IMR-90 (cell line): ENCODE measurements at regions not wholly inside any gene's neighbourhood (a gene's known extent, or its start where the extent isn't known, plus 50 kb on each side); places are given as distances from the start of the nearest gene placed in this dataset.

Experiments used
- ATAC-seq: fragments of 200-7000 bp; cut with Tn5 transposase; 2 replicates; pipeline ENCODE4 v1.9.1; 2020; ENCODE audit warnings: low read depth, mild to moderate bottlenecking, moderate library complexity
- BruUV-seq: library from RNA; stranded (reverse); fragments of 400-500 nt; replicated peaks from 2 replicates; lab custom pipeline; 2021; lab: Mats Ljungman, UMichigan
- CTCF ChIA-PET: fragments of 300-600 bp; formaldehyde crosslinking; extraction: SDS; loops from one replicate; lab custom pipeline; 2021; ENCODE audit warnings: antibody characterized with exemption; lab: Yijun Ruan, JAX
- POLR2A ChIA-PET: fragments of 300-600 bp; sonication (Branson Sonifier 250); formaldehyde crosslinking; loops from one replicate; lab custom pipeline; 2022; ENCODE audit warnings: antibody characterized with exemption; ENCODE audit not compliant: unreplicated experiment; lab: Charles Lee
- DNase-seq: peaks from one replicate; pipeline ENCODE4 v3.0.0; 2013
- H2AFZ ChIP-seq: replicated peaks from 2 replicates; pipeline ENCODE3; 2013; ENCODE audit warnings: low read length, mild to moderate bottlenecking; ENCODE audit not compliant: poor library complexity
- H2AK5ac ChIP-seq: 2 replicates; pipeline ENCODE4 v1.6.1; 2013; ENCODE audit warnings: low read depth, low read length, inconsistent platforms
- H2AK9ac ChIP-seq: replicated peaks from 2 replicates; pipeline ENCODE3; 2013; ENCODE audit warnings: mild to moderate bottlenecking, low read depth, low read length, moderate library complexity; ENCODE audit not compliant: poor library complexity
- H2BK120ac ChIP-seq: 2 replicates; pipeline ENCODE4 v1.6.1; 2013; ENCODE audit warnings: low read depth, low read length, inconsistent platforms
- H2BK15ac ChIP-seq: 3 replicates; pipeline ENCODE4 v1.6.1; 2013; ENCODE audit warnings: low read depth, low read length, inconsistent platforms
- H2BK20ac ChIP-seq: 2 replicates; pipeline ENCODE4 v1.6.1; 2013; ENCODE audit warnings: low read depth, mild to moderate bottlenecking, inconsistent platforms, low read length, moderate library complexity
- H2BK5ac ChIP-seq: 2 replicates; pipeline ENCODE4 v1.6.1; 2013; ENCODE audit warnings: mild to moderate bottlenecking, low read depth, low read length, inconsistent platforms; ENCODE audit not compliant: poor library complexity, severe bottlenecking
- H3K14ac ChIP-seq: replicated peaks from 2 replicates; pipeline ENCODE4 v1.6.1; 2013; ENCODE audit warnings: low read depth, low read length, inconsistent platforms
- H3K18ac ChIP-seq: 2 replicates; pipeline ENCODE4 v1.6.1; 2013; ENCODE audit warnings: low read depth, low read length, control low read depth
- H3K23ac ChIP-seq: 2 replicates; pipeline ENCODE4 v1.6.1; 2013; ENCODE audit warnings: low read depth, low read length, inconsistent platforms
- H3K27ac ChIP-seq: 2 replicates; pipeline ENCODE4 v1.5.1; 2013; ENCODE audit warnings: mild to moderate bottlenecking, control low read depth, low read length; ENCODE audit not compliant: insufficient read depth
- H3K27me3 ChIP-seq: 2 replicates; pipeline ENCODE4 v1.6.1; 2013; ENCODE audit warnings: low read length; ENCODE audit not compliant: control insufficient read depth, insufficient read depth
- H3K36me3 ChIP-seq: 2 replicates; pipeline ENCODE4 v1.6.1; 2013; ENCODE audit warnings: low read length, mixed read lengths; ENCODE audit not compliant: control insufficient read depth, insufficient read depth
- H3K4ac ChIP-seq: 2 replicates; pipeline ENCODE4 v1.6.1; 2013; ENCODE audit warnings: low read depth, low read length, inconsistent platforms
- H3K4me1 ChIP-seq: 2 replicates; pipeline ENCODE4 v1.6.1; 2013; ENCODE audit warnings: low read length, mixed read lengths; ENCODE audit not compliant: control insufficient read depth, insufficient read depth
- H3K4me2 ChIP-seq: 2 replicates; pipeline ENCODE4 v1.6.1; 2013; ENCODE audit warnings: low read depth, mild to moderate bottlenecking, control low read depth, low read length, moderate library complexity
- H3K4me3 ChIP-seq: 2 replicates; pipeline ENCODE4 v1.5.1; 2013; ENCODE audit warnings: low read depth, mild to moderate bottlenecking, control low read depth, low read length, moderate library complexity; ENCODE audit not compliant: insufficient read depth
- H3K56ac ChIP-seq: 2 replicates; pipeline ENCODE4 v1.6.1; 2013; ENCODE audit warnings: low read length, inconsistent platforms; ENCODE audit not compliant: insufficient read depth; ENCODE audit errors: extremely low read depth
- H3K79me1 ChIP-seq, 2 experiments: 2 replicates each; pipeline ENCODE4 v1.6.1; 2013; ENCODE audit warnings: low read length in 2 of 2, inconsistent platforms in 1 of 2, low read depth in 1 of 2
- H3K9ac ChIP-seq: 2 replicates; pipeline ENCODE4 v1.6.1; 2013; ENCODE audit warnings: low read depth, low read length, control low read depth
- H3K9me1 ChIP-seq: 2 replicates; pipeline ENCODE4 v1.6.1; 2013; ENCODE audit warnings: low read length, inconsistent platforms; ENCODE audit not compliant: insufficient read depth
- H3K9me3 ChIP-seq: 2 replicates; pipeline ENCODE4 v1.6.1; 2013; ENCODE audit warnings: low read length; ENCODE audit not compliant: control insufficient read depth, insufficient read depth
- H4K20me1 ChIP-seq: 2 replicates; pipeline ENCODE4 v1.6.1; 2013; ENCODE audit warnings: low read length, inconsistent platforms; ENCODE audit not compliant: insufficient read depth
- H4K5ac ChIP-seq: 2 replicates; pipeline ENCODE4 v1.6.1; 2013; ENCODE audit warnings: mild to moderate bottlenecking, low read depth, low read length, control low read depth
- H4K8ac ChIP-seq, 2 experiments: 2 replicates each; pipeline ENCODE4 v1.6.1; 2013; ENCODE audit warnings: low read depth in 2 of 2, low read length in 2 of 2, control low read depth in 1 of 2, inconsistent platforms in 1 of 2
- H4K91ac ChIP-seq: 2 replicates; pipeline ENCODE4 v1.6.1; 2013; ENCODE audit warnings: low read depth, low read length, inconsistent platforms; ENCODE audit not compliant: insufficient read depth
- CEBPB ChIP-seq: IDR thresholded peaks from 2 replicates; pipeline ENCODE4 v1.6.1; 2012; ENCODE audit warnings: low read depth, low read length, improper control_type of control experiment
- CHD1 ChIP-seq: IDR thresholded peaks from 2 replicates; pipeline ENCODE4 v1.6.1; 2012; ENCODE audit warnings: low read depth, low read length, improper control_type of control experiment
- ELK1 ChIP-seq: fragments of 150-350 bp; IDR thresholded peaks from 2 replicates; pipeline ENCODE4 v1.6.1; 2016; ENCODE audit warnings: low read depth, mild to moderate bottlenecking, low read length, moderate library complexity, borderline replicate concordance
- MAFK ChIP-seq: IDR thresholded peaks from 2 replicates; pipeline ENCODE4 v1.6.1; 2012; ENCODE audit warnings: low read depth, low read length, improper control_type of control experiment
- MAZ ChIP-seq: IDR thresholded peaks from 2 replicates; pipeline ENCODE4 v1.6.1; 2012; ENCODE audit warnings: low read depth, mild to moderate bottlenecking, low read length, improper control_type of control experiment, moderate library complexity, borderline replicate concordance
- NFE2L2 ChIP-seq: fragments of 150-350 bp; IDR thresholded peaks from 2 replicates; pipeline ENCODE4 v1.6.1; 2016; ENCODE audit warnings: low read depth, mild to moderate bottlenecking, low read length
- RCOR1 ChIP-seq: IDR thresholded peaks from 2 replicates; pipeline ENCODE4 v1.6.1; 2012; ENCODE audit warnings: mild to moderate bottlenecking, low read length, improper control_type of control experiment; ENCODE audit not compliant: insufficient replicate concordance
- RFX5 ChIP-seq: IDR thresholded peaks from 2 replicates; pipeline ENCODE4 v1.8.0; 2012; ENCODE audit warnings: low read depth, mild to moderate bottlenecking, low read length, moderate library complexity
- WGBS, 2 experiments: methylation state at CpG; one replicate each; pipeline versions ENCODE4 v1.1.5 to v1.1.7; 2013; ENCODE audit warnings: missing lambda C conversion rate in 2 of 2; ENCODE audit not compliant: insufficient read length in 1 of 2; ENCODE audit errors: extremely low coverage in 2 of 2; 5-methylcytosine and 5-hydroxymethylcytosine counted together
- dilution Hi-C: fragments of 300-500 bp; cut with HindIII; formaldehyde crosslinking; loops from one replicate; pipeline ENCODE4 v1.14.3; 2018; ENCODE audit warnings: low sequenced_read_pairs; ENCODE audit not compliant: unreplicated experiment
- in situ Hi-C: fragments of 300-500 bp; cut with MboI; formaldehyde crosslinking; loops from 3 replicates; pipeline ENCODE4 v1.14.3; 2019; ENCODE audit warnings: low sequenced_read_pairs, inconsistent platforms, mixed read lengths
- intact Hi-C: fragments of 100-400 bp; cut with micrococcal nuclease; formaldehyde crosslinking; loops from 2 replicates; pipeline ENCODE4 v1.10.0; 2022

- H2AK5ac ChIP-seq = no peak overlapping the region
- H3K18ac ChIP-seq = no peak overlapping the region
- no peak overlapping the region for H3K56ac ChIP-seq
- no peak overlapping the region for H3K9ac ChIP-seq
- H2AFZ ChIP-seq = no peak overlapping the region
- no peaks in the 10 kb centered on the region for H3K4me1 ChIP-seq
- no peaks in the 10 kb centered on the region for H3K79me1 ChIP-seq
- H3K36me3 ChIP-seq = no peaks in the 10 kb centered on the region
- H3K27ac ChIP-seq = no peak overlapping the region
- no TSS peak for BruUV-seq
- DNase-seq = no peak
- no peaks in the 10 kb centered on the region for H3K9me3 ChIP-seq
- H2BK15ac ChIP-seq = no peak overlapping the region
- H3K4ac ChIP-seq = no peak overlapping the region
- TF ChIP-seq CHD1 (no peak), CEBPB (no peak), ELK1 (no peak), RFX5 (no peak), MAFK (no peak), RCOR1 (no peak), MAZ (no peak), NFE2L2 (no peak)
- dilution Hi-C loops = no loop called here
- no peak for ATAC-seq
- H4K91ac ChIP-seq = no peak overlapping the region
- no peak overlapping the region for H3K14ac ChIP-seq
- 0 out of 2 replicates have a peak, but pooled peaks cover 3% of the 10 kb centered on the region for H3K9me1 ChIP-seq
- no peak overlapping the region for H4K8ac ChIP-seq
- no CpG with 5 or more reads among the region's 5 CpGs for WGBS, 2 experiments
- POLR2A ChIA-PET = no interaction called here
- no peak overlapping the region for H2AK9ac ChIP-seq
- in situ Hi-C loops = no loop called here
- H4K5ac ChIP-seq = no peak overlapping the region
- intact Hi-C loops = no loop called here
- no peaks in the 10 kb centered on the region for H4K20me1 ChIP-seq
- H3K27me3 ChIP-seq = no peaks in the 10 kb centered on the region
- H2BK120ac ChIP-seq = no peak overlapping the region
- H3K23ac ChIP-seq = no peak overlapping the region
- no peak overlapping the region for H2BK20ac ChIP-seq
- no peak overlapping the region for H2BK5ac ChIP-seq
- H3K4me3 ChIP-seq = no peak overlapping the region
- no peak overlapping the region for H3K4me2 ChIP-seq
- CTCF ChIA-PET = no interaction called here
Measured at GRCh38 chr6:121614115-121614514, 178.7 kb downstream of the GJA1 start.
